Left lung (tissue), 4 donors: ENCODE measurements at regions not wholly inside any gene's neighbourhood (a gene's known extent, or its start where the extent isn't known, plus 50 kb on each side); places are given as distances from the start of the nearest gene placed in this dataset.

Experiments used
- ATAC-seq: fragments of 200-7000 bp; cut with Tn5 transposase; one replicate; pipeline ENCODE4 v1.9.1; 2020; ENCODE audit warnings: moderate library complexity
- DNase-seq, 4 donors: peaks; one replicate each; pipeline ENCODE4 v3.0.0-alpha.2; 2013 to 2020
- H3K27ac ChIP-seq, 2 donors: fragments of 200-600 bp; sonication (generic) in 1 of 2; one replicate each; pipeline versions ENCODE4 v1.5.0 to v1.8.0; 2020 to 2021
- H3K27me3 ChIP-seq, 2 donors: fragments of 200-600 bp; sonication (generic) in 1 of 2; one replicate each; pipeline versions ENCODE4 v1.5.0 to v1.8.0; 2020 to 2021
- H3K36me3 ChIP-seq, 2 donors: fragments of 200-600 bp; sonication (generic) in 1 of 2; one replicate each; pipeline versions ENCODE4 v1.5.0 to v1.8.0; 2020 to 2021
- H3K4me1 ChIP-seq, 2 donors: fragments of 200-600 bp; one replicate each; pipeline ENCODE4 v1.8.0; 2021
- H3K4me3 ChIP-seq, 2 donors: fragments of 200-600 bp; sonication (generic) in 1 of 2; one replicate each; pipeline versions ENCODE4 v1.5.0 to v1.8.0; 2020 to 2021; ENCODE audit warnings: mild to moderate bottlenecking in 1 of 2
- H3K9me3 ChIP-seq, 2 donors: fragments of 200-600 bp; sonication (generic) in 1 of 2; one replicate each; pipeline versions ENCODE4 v1.5.0 to v1.8.0; 2020 to 2021
- intact Hi-C, 2 donors: fragments of 100-400 bp; cut with DNase I; formaldehyde crosslinking; loops; one replicate each; pipeline versions ENCODE4 v1.11.2 to v1.14.2; 2022
- TF ChIP-seq, protein P1 (sequence below), 2 donors: fragments of 200-600 bp; sonication (generic) in 1 of 2; IDR thresholded peaks; one replicate each; pipeline versions ENCODE4 v1.5.0 to v1.8.0; 2021; ENCODE audit warnings: antibody characterized with exemption in 2 of 2
- donor health status: DM: no; HTN: yes; CAD: no.
- donor health status: DM: no; HTN: no; CAD: no.

GRCh38 chr13:81406639-81407292 lies 1065.8 kb upstream of the SPRY2 start:
- intact Hi-C loops: no loop called here
- Histone ChIP-seq H3K27me3 (no peaks in the 10 kb centered on the region), H3K36me3 (no peaks in the 10 kb centered on the region), H3K27ac (no peak overlapping the region), H3K4me1 (no peaks in the 10 kb centered on the region), H3K4me3 (no peak overlapping the region), H3K9me3 (no peaks in the 10 kb centered on the region)
- TF ChIP-seq, protein P1, sequence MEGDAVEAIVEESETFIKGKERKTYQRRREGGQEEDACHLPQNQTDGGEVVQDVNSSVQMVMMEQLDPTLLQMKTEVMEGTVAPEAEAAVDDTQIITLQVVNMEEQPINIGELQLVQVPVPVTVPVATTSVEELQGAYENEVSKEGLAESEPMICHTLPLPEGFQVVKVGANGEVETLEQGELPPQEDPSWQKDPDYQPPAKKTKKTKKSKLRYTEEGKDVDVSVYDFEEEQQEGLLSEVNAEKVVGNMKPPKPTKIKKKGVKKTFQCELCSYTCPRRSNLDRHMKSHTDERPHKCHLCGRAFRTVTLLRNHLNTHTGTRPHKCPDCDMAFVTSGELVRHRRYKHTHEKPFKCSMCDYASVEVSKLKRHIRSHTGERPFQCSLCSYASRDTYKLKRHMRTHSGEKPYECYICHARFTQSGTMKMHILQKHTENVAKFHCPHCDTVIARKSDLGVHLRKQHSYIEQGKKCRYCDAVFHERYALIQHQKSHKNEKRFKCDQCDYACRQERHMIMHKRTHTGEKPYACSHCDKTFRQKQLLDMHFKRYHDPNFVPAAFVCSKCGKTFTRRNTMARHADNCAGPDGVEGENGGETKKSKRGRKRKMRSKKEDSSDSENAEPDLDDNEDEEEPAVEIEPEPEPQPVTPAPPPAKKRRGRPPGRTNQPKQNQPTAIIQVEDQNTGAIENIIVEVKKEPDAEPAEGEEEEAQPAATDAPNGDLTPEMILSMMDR (IDR thresholded peaks at IDR 0.05): no peak
- ATAC-seq (no peak), DNase-seq (no peak)

- ATAC-seq: no peak
Measured at GRCh38 chr13:81406022-81406421, 1065.1 kb upstream of the SPRY2 start.

GRCh38 chr13:81396192-81396591 lies 1055.3 kb upstream of the SPRY2 start:
- Histone ChIP-seq H3K36me3 (no peaks in the 10 kb centered on the region), H3K27ac (no peak overlapping the region), H3K27me3 (no peaks in the 10 kb centered on the region), H3K4me1 (no peaks in the 10 kb centered on the region), H3K9me3 (peaks cover 0 to 7% of the 10 kb centered on the region in 2 donors), H3K4me3 (no peak overlapping the region)
- ATAC-seq (no peak), DNase-seq (no peak)
- TF ChIP-seq, protein P1 (IDR thresholded peaks at IDR 0.05): no peak
- intact Hi-C loops: no loop called here

More at GRCh38 chr13:81406022-81406421, 1065.1 kb upstream of the SPRY2 start:
- no peak for DNase-seq
- no peaks in the 10 kb centered on the region for H3K36me3 ChIP-seq
- H3K9me3 ChIP-seq: no peaks in the 10 kb centered on the region
- TF ChIP-seq, protein P1 (IDR thresholded peaks at IDR 0.05): no peak
- H3K27ac ChIP-seq: no peak overlapping the region
- intact Hi-C loops: no loop called here
- no peak overlapping the region for H3K4me3 ChIP-seq
- no peaks in the 10 kb centered on the region for H3K4me1 ChIP-seq
- no peaks in the 10 kb centered on the region for H3K27me3 ChIP-seq

DNA sequence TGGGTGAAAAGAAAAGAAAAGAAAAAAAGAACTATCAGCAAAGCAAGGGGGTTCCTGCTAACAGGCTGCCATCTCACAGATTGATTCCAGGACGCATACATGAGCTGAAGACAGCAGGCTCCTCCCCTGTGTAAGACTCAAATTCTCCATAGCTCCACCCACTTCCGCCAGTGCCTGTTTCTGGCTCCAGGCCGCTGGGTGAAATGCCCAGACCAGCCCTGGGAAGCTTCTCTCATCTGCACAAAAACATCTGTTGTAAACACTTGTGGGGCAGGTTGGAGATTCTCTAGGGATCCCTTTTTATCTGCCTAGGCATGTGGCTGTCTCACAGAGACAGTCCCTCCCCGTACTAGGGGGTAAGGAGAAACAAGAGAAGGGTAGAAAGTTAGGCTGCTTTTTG lies 1054.4 kb upstream of the SPRY2 start:
- DNase-seq: no peak
- no peaks in the 10 kb centered on the region for H3K27me3 ChIP-seq
- TF ChIP-seq, protein P1 (IDR thresholded peaks at IDR 0.05): no peak
- no peak overlapping the region for H3K27ac ChIP-seq
- H3K4me1 ChIP-seq: no peaks in the 10 kb centered on the region
- peaks cover 0 to 7% of the 10 kb centered on the region in 2 donors for H3K9me3 ChIP-seq
- H3K36me3 ChIP-seq: no peaks in the 10 kb centered on the region
- intact Hi-C loops: no loop called here
- H3K4me3 ChIP-seq: no peak overlapping the region
- no peak for ATAC-seq

- TF ChIP-seq, protein P1 (IDR thresholded peaks at IDR 0.05): no peak
- no peak overlapping the region for H3K27ac ChIP-seq
- H3K27me3 ChIP-seq: no peaks in the 10 kb centered on the region
- H3K9me3 ChIP-seq: peaks cover 0 to 7% of the 10 kb centered on the region in 2 donors
- ATAC-seq (no peak), DNase-seq (no peak)
- H3K4me1 ChIP-seq: no peaks in the 10 kb centered on the region
- intact Hi-C loops: no loop called here
- no peak overlapping the region for H3K4me3 ChIP-seq
- no peaks in the 10 kb centered on the region for H3K36me3 ChIP-seq
Measured at GRCh38 chr13:81394640-81395039, 1053.7 kb upstream of the SPRY2 start.
